GM12865 (cell line): ENCODE measurements at regions not wholly inside any gene's neighbourhood (a gene's known extent, or its start where the extent isn't known, plus 50 kb on each side); places are given as distances from the start of the nearest gene placed in this dataset.

Source experiments
- DNase-seq: peaks from one replicate; pipeline ENCODE4 v3.0.0; 2010; ENCODE audit warnings: low read depth
- H3K4me3 ChIP-seq: 2 replicates; pipeline ENCODE4 v1.5.1; 2011; ENCODE audit warnings: mild to moderate bottlenecking, low read depth, low read length, control low read depth
- CTCF ChIP-seq: IDR thresholded peaks from 2 replicates; pipeline ENCODE4 v1.5.1; 2011; ENCODE audit warnings: low read length, control low read depth, low read depth, inconsistent platforms; ENCODE audit not compliant: insufficient read depth; ENCODE audit errors: missing control alignments

- H3K4me3 ChIP-seq: no peak overlapping the region
- no peak for DNase-seq
- TF ChIP-seq CTCF: no peak
Observed at GRCh38 chr11:116184763-116185162, 588.0 kb downstream of the BUD13 start.

- no peak for DNase-seq
- H3K4me3 ChIP-seq: no peak overlapping the region
- TF ChIP-seq CTCF: no peak
Observed at GRCh38 chr11:116182356-116182966, 590.3 kb downstream of the BUD13 start.

- TF ChIP-seq CTCF: no peak
- no peak for DNase-seq
- no peak overlapping the region for H3K4me3 ChIP-seq
Observed at GRCh38 chr11:116180806-116181600, 591.8 kb downstream of the BUD13 start.

GRCh38 chr11:116179401-116179800 is 593.4 kb downstream of the BUD13 start:
- no peak for TF ChIP-seq CTCF
- H3K4me3 ChIP-seq: no peak overlapping the region
- DNase-seq: peak; percentile 3

GRCh38 chr11:116177521-116178210 is 595.1 kb downstream of the BUD13 start:
- no peak overlapping the region for H3K4me3 ChIP-seq
- no peak for TF ChIP-seq CTCF
- no peak for DNase-seq

- TF ChIP-seq CTCF: no peak
- no peak overlapping the region for H3K4me3 ChIP-seq
- DNase-seq: peak; percentile 7
Observed at GRCh38 chr11:116176484-116177005, 596.2 kb downstream of the BUD13 start.
